ENCODE measurements at regions not wholly inside any gene's neighbourhood (a gene's known extent, or its start where the extent isn't known, plus 50 kb on each side); places are given as distances from the start of the nearest gene placed in this dataset.

- TF ChIP-seq POLR2A (IDR thresholded peaks at IDR 0.05): no peak
- TF ChIP-seq, protein P1, sequence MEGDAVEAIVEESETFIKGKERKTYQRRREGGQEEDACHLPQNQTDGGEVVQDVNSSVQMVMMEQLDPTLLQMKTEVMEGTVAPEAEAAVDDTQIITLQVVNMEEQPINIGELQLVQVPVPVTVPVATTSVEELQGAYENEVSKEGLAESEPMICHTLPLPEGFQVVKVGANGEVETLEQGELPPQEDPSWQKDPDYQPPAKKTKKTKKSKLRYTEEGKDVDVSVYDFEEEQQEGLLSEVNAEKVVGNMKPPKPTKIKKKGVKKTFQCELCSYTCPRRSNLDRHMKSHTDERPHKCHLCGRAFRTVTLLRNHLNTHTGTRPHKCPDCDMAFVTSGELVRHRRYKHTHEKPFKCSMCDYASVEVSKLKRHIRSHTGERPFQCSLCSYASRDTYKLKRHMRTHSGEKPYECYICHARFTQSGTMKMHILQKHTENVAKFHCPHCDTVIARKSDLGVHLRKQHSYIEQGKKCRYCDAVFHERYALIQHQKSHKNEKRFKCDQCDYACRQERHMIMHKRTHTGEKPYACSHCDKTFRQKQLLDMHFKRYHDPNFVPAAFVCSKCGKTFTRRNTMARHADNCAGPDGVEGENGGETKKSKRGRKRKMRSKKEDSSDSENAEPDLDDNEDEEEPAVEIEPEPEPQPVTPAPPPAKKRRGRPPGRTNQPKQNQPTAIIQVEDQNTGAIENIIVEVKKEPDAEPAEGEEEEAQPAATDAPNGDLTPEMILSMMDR (IDR thresholded peaks at IDR 0.05): no peak
Observed at GRCh38 chr4:89586864-89587263, 250.1 kb downstream of the SNCA start.

All from vagina (tissue), 2 donors.